Gastrocnemius medialis (tissue), 4 donors: ENCODE measurements at regions not wholly inside any gene's neighbourhood (a gene's known extent, or its start where the extent isn't known, plus 50 kb on each side); places are given as distances from the start of the nearest gene placed in this dataset.

Experiments
- ATAC-seq, 2 donors: fragments of 150-250 bp; one replicate each; pipeline ENCODE4 v1.9.1; 2016
- DNase-seq, 2 donors: peaks; one replicate each; pipeline ENCODE4 v3.0.0-alpha.2; 2019
- H3K27ac ChIP-seq, 4 donors: fragments of 200-600 bp; sonication (generic); 1 replicate in 1 of 4; 2 replicates in 3 of 4; pipeline ENCODE4 v1.5.1; 2016 to 2018; ENCODE audit warnings: mild to moderate bottlenecking in 2 of 4, moderate library complexity in 1 of 4
- H3K27me3 ChIP-seq, 3 donors: fragments of 200-600 bp; sonication (generic) in 2 of 3; 1 replicate in 1 of 3; 2 replicates in 2 of 3; pipeline versions ENCODE4 v1.5.1 to v1.6.0; 2016 to 2019; ENCODE audit warnings: mild to moderate bottlenecking in 1 of 3, moderate library complexity in 1 of 3
- H3K36me3 ChIP-seq, 2 donors: fragments of 200-600 bp; sonication (generic) in 1 of 2; one replicate each; pipeline ENCODE4 v1.5.1; 2017 to 2018
- H3K4me1 ChIP-seq, 2 donors: fragments of 200-600 bp; sonication (generic) in 1 of 2; one replicate each; pipeline ENCODE4 v1.5.1; 2016 to 2017; ENCODE audit warnings: mild to moderate bottlenecking in 2 of 2
- H3K4me3 ChIP-seq, 4 donors: fragments of 200-600 bp; sonication (generic) in 3 of 4; 1 replicate in 1 of 4; 2 replicates in 3 of 4; pipeline ENCODE4 v1.5.1; 2016 to 2019; ENCODE audit warnings: mild to moderate bottlenecking in 2 of 4
- H3K9me3 ChIP-seq, 3 donors: fragments of 200-600 bp; sonication (generic) in 2 of 3; 1 replicate in 1 of 3; 2 replicates in 2 of 3; pipeline ENCODE4 v1.5.1; 2016 to 2019
- POLR2A ChIP-seq, 2 donors: fragments of 450-650 bp; IDR thresholded peaks; one replicate each; pipeline ENCODE4 v1.6.1; 2017; ENCODE audit warnings: antibody characterized with exemption in 2 of 2, mild to moderate bottlenecking in 2 of 2, moderate library complexity in 2 of 2
- in situ Hi-C, 4 donors: fragments of 200-750 bp; cut with MboI; loops; one replicate each; pipeline versions ENCODE4 v1.15.0 to v1.8.0; 2017; ENCODE audit warnings: low sequenced_read_pairs in 4 of 4
- intact Hi-C: fragments of 100-400 bp; cut with DNase I; formaldehyde crosslinking; loops from one replicate; pipeline ENCODE4 v1.15.1; 2023; ENCODE audit warnings: low total_unique reads
- TF ChIP-seq, protein P1 (sequence below), 5 experiments: fragments of 450-650 bp in 3 of 5; fragments of 200-600 bp in 2 of 5; sonication (generic) in 2 of 5; IDR thresholded peaks in 4 of 5; conservative IDR thresholded peaks in 1 of 5; 1 replicate in 4 of 5; 2 replicates in 1 of 5; pipeline ENCODE4 v1.5.1; 2016 to 2019; ENCODE audit warnings: antibody characterized with exemption in 5 of 5, mild to moderate bottlenecking in 3 of 5, moderate library complexity in 3 of 5

DNA sequence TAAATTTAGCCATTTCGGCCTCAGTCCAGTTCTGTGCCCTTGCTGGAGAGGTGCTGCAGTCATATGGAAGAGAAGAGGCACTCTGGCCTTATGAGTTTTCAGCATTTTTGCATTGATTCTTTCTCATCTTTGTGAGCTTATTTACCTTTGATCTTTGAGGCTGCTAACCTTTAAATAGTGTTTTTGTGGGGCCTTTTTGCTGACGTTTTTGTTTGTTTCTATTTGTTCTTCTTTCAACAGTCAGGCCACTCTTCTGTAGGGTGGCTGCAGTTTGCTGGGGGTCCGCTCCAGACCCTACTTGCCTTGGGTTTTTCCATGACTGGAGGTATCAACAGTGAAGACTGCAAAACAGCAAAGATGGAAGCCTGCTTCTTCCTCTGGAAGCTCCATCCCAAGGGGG is 1951.7 kb upstream of the LRRTM1 start:
- DNase-seq, result no peak
- H3K9me3 ChIP-seq, result no peaks in the 10 kb centered on the region
- intact Hi-C loops, result no loop called here
- H3K4me1 ChIP-seq, result no peaks in the 10 kb centered on the region
- in situ Hi-C loops, result no loop called here
- no peak for ATAC-seq
- H3K4me3 ChIP-seq, result no peak overlapping the region
- H3K27ac ChIP-seq, result no peak overlapping the region
- no peaks in the 10 kb centered on the region for H3K27me3 ChIP-seq
- H3K36me3 ChIP-seq, result no peaks in the 10 kb centered on the region
- TF ChIP-seq, protein P1, sequence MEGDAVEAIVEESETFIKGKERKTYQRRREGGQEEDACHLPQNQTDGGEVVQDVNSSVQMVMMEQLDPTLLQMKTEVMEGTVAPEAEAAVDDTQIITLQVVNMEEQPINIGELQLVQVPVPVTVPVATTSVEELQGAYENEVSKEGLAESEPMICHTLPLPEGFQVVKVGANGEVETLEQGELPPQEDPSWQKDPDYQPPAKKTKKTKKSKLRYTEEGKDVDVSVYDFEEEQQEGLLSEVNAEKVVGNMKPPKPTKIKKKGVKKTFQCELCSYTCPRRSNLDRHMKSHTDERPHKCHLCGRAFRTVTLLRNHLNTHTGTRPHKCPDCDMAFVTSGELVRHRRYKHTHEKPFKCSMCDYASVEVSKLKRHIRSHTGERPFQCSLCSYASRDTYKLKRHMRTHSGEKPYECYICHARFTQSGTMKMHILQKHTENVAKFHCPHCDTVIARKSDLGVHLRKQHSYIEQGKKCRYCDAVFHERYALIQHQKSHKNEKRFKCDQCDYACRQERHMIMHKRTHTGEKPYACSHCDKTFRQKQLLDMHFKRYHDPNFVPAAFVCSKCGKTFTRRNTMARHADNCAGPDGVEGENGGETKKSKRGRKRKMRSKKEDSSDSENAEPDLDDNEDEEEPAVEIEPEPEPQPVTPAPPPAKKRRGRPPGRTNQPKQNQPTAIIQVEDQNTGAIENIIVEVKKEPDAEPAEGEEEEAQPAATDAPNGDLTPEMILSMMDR (IDR thresholded peaks at IDR 0.05 in 4 of 5, conservative IDR thresholded peaks at IDR 0.05 in 1 of 5), result no peak
- TF ChIP-seq POLR2A (IDR thresholded peaks at IDR 0.05), result no peak

DNA sequence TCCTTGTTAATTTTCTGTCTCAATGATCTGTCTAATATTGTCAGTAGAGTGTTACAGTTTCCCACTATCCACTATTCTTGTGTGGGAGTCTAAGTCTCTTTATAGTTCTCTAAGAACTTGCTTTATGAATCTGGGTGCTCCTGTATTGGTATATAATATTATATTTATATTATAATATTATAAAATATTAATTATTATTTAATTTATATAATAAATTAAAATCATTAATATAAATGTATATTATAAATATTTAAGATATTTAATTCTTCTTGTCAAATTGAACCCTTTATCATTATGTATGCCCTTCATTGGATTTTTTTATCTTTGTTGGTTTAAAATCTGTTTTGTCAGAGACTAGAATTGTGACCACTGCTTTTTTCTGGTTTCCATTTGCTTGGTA is 1950.2 kb upstream of the LRRTM1 start:
- Histone ChIP-seq H3K9me3 (no peaks in the 10 kb centered on the region), H3K4me3 (no peak overlapping the region), H3K4me1 (no peaks in the 10 kb centered on the region), H3K36me3 (no peaks in the 10 kb centered on the region), H3K27ac (no peak overlapping the region), H3K27me3 (no peaks in the 10 kb centered on the region)
- in situ Hi-C loops, result no loop called here
- DNase-seq, result no peak
- TF ChIP-seq, protein P1 (IDR thresholded peaks at IDR 0.05 in 4 of 5, conservative IDR thresholded peaks at IDR 0.05 in 1 of 5), result no peak
- no peak for TF ChIP-seq POLR2A (IDR thresholded peaks at IDR 0.05)
- intact Hi-C loops, result no loop called here
- no peak for ATAC-seq

DNA sequence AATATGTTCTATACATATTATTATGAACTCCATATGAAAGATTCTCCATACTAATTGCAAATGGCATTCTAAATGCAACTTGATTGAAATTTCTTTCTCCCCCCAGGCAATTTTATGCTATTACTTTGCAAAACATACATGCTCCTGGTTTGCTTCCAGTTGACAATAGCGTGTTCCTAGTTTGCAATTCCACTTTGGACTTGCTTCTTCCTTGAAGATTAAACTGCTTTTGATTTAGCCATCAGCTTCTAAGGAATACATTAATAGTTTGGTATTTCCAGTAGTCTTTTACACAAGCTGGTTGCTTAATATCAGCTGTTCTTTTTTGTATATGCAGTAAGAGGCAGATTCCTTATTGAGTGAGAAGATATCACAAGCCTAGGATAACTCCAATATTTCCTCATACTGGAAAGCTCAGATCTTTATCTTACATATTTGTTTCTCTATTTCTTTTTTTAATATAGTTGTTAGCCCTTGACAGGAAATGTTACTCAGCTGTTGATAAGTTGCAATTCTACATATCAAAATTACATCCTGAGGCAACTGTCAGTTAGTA is 1941.7 kb upstream of the LRRTM1 start:
- in situ Hi-C loops (no loop called here), intact Hi-C loops (no loop called here)
- Histone ChIP-seq H3K27ac (no peak overlapping the region), H3K4me1 (no peaks in the 10 kb centered on the region), H3K9me3 (no peaks in the 10 kb centered on the region), H3K27me3 (no peaks in the 10 kb centered on the region), H3K36me3 (no peaks in the 10 kb centered on the region), H3K4me3 (no peak overlapping the region)
- TF ChIP-seq POLR2A (IDR thresholded peaks at IDR 0.05), result no peak
- TF ChIP-seq, protein P1 (IDR thresholded peaks at IDR 0.05 in 4 of 5, conservative IDR thresholded peaks at IDR 0.05 in 1 of 5), result no peak
- DNase-seq (no peak), ATAC-seq (no peak)

DNA sequence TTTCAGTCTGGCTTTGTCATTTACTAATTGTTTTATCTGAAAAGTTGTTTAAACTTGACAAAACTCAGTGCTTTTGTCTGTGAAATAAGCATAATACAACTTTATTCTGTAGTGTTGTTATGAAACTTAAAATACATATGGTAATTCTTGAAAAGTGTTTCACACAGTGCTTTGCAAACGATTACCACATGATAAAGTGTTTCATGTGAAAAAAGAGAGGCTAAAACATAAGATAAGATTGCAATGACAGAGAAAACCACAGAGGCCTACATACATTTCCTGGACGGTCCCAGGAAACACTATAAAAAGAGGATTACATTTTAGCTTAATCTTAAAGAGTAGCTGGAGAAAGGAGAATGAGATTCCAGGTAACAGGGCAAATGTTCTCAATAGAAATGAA is 1934.6 kb upstream of the LRRTM1 start:
- no peak for DNase-seq
- no peak for ATAC-seq
- intact Hi-C loops, result no loop called here
- no peaks in the 10 kb centered on the region for H3K36me3 ChIP-seq
- H3K27ac ChIP-seq, result no peak overlapping the region
- TF ChIP-seq, protein P1 (IDR thresholded peaks at IDR 0.05 in 4 of 5, conservative IDR thresholded peaks at IDR 0.05 in 1 of 5), result no peak
- no peak for TF ChIP-seq POLR2A (IDR thresholded peaks at IDR 0.05)
- no peaks in the 10 kb centered on the region for H3K4me1 ChIP-seq
- no peak overlapping the region for H3K4me3 ChIP-seq
- no peaks in the 10 kb centered on the region for H3K27me3 ChIP-seq
- in situ Hi-C loops, result no loop called here
- no peaks in the 10 kb centered on the region for H3K9me3 ChIP-seq

DNA sequence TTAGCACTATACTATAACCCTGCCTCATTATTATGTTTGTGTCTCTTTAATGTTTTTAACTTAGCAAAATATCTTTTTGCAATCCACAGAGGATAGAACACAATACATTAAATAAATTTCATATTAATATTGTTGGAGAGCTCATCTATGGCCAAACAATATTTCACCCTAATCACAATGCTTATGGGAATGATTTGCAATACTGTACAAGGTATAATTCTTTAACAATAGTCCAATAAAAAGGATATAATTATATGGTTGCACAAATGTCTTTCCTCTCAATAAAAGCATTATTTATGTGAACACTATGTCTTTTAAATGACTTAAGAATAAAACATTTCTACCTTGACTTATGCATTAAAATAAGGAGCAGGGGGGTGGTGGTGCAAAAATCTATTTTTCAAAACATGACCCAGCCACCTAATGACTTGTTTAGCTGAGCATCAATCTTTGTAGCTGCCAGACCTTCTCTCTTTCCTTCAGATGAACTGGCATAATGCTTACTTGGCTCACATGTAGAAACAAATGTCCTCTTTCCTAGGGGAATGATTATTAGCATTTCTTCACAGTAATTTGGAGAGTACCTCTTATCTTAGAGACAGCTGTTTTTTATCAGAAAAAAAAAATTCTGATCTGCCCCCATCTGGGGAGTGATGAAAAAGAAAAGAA is 1933.6 kb upstream of the LRRTM1 start:
- in situ Hi-C loops, result no loop called here
- H3K27ac ChIP-seq, result no peak overlapping the region
- H3K36me3 ChIP-seq, result no peaks in the 10 kb centered on the region
- H3K4me3 ChIP-seq, result no peak overlapping the region
- no peaks in the 10 kb centered on the region for H3K4me1 ChIP-seq
- no peaks in the 10 kb centered on the region for H3K27me3 ChIP-seq
- intact Hi-C loops, result no loop called here
- no peaks in the 10 kb centered on the region for H3K9me3 ChIP-seq
- TF ChIP-seq, protein P1 (IDR thresholded peaks at IDR 0.05 in 4 of 5, conservative IDR thresholded peaks at IDR 0.05 in 1 of 5), result no peak
- no peak for TF ChIP-seq POLR2A (IDR thresholded peaks at IDR 0.05)
- DNase-seq, result no peak
- ATAC-seq, result no peak
